ENCODE measurements at regions not wholly inside any gene's neighbourhood (a gene's known extent, or its start where the extent isn't known, plus 50 kb on each side); places are given as distances from the start of the nearest gene placed in this dataset.

GRCh38 chr10:63703740-63704345, 182.6 kb downstream of the REEP3 start:
- POLR2A ChIA-PET (ENCODE audit: low non-redundant PET): interaction anchor here (0.7 kb wide), 1 partner anchor 538 kb away, joined by 3 read pairs; no protein-coding TSS in a partner anchor
- no peak for TF ChIP-seq EZH2 (IDR thresholded peaks at IDR 0.05; ENCODE audit: borderline replicate concordance, low read depth, low read length, poor library complexity, severe bottlenecking)
- TF ChIP-seq CTCF (conservative IDR thresholded peaks at IDR 0.05; ENCODE audit: low read depth, low read length): no peak
- CTCF ChIA-PET: no interaction called here

GRCh38 chr10:63707254-63707910, 186.2 kb downstream of the REEP3 start:
- CTCF ChIA-PET: no interaction called here

More at GRCh38 chr10:63703740-63704345, 182.6 kb downstream of the REEP3 start:
- intact Hi-C loops (cut with micrococcal nuclease; ENCODE audit: unreplicated experiment): no loop called here
- Histone ChIP-seq H3K27me3 (replicated peaks; ENCODE audit: insufficient read depth, low read depth, low read length, poor library complexity) (no peaks in the 10 kb centered on the region), H3K4me3 (ENCODE audit: low read depth, low read length, poor library complexity, severe bottlenecking) (no peak overlapping the region), H3K36me3 (ENCODE audit: insufficient read depth, low read length, poor library complexity, severe bottlenecking) (no peaks in the 10 kb centered on the region), H3K4me1 (ENCODE audit: insufficient read depth, low read length, poor library complexity, severe bottlenecking) (peaks cover 61% of the 10 kb centered on the region), H3K27ac (ENCODE audit: low read depth, low read length, poor library complexity, severe bottlenecking) (no peak overlapping the region), H3K9me3 (ENCODE audit: low read depth, low read length, poor library complexity, severe bottlenecking) (no peaks in the 10 kb centered on the region)
- DNase-seq (ENCODE audit: low spot score): no peak
- BruUV-seq (replicated peaks): no TSS peak

GRCh38 chr10:63708421-63708820, 187.2 kb downstream of the REEP3 start:
- intact Hi-C loops (cut with micrococcal nuclease; ENCODE audit: unreplicated experiment): no loop called here

More at GRCh38 chr10:63707254-63707910, 186.2 kb downstream of the REEP3 start:
- TF ChIP-seq CTCF (conservative IDR thresholded peaks at IDR 0.05; ENCODE audit: low read depth, low read length): no peak
- no peak for TF ChIP-seq EZH2 (IDR thresholded peaks at IDR 0.05; ENCODE audit: borderline replicate concordance, low read depth, low read length, poor library complexity, severe bottlenecking)
- no peaks in the 10 kb centered on the region for H3K36me3 ChIP-seq (ENCODE audit: insufficient read depth, low read length, poor library complexity, severe bottlenecking)
- POLR2A ChIA-PET (ENCODE audit: low non-redundant PET): interaction anchor here (0.7 kb wide), 1 partner anchor 494 kb away, joined by 3 read pairs; no protein-coding TSS in a partner anchor
- no peaks in the 10 kb centered on the region for H3K9me3 ChIP-seq (ENCODE audit: low read depth, low read length, poor library complexity, severe bottlenecking)
- intact Hi-C loops (cut with micrococcal nuclease; ENCODE audit: unreplicated experiment): no loop called here
- H3K4me3 ChIP-seq (ENCODE audit: low read depth, low read length, poor library complexity, severe bottlenecking): no peak overlapping the region
- peak; percentile 93 for DNase-seq (ENCODE audit: low spot score)
- H3K27ac ChIP-seq (ENCODE audit: low read depth, low read length, poor library complexity, severe bottlenecking): no peak overlapping the region
- BruUV-seq (replicated peaks): no TSS peak
- peaks cover 47% of the 10 kb centered on the region for H3K4me1 ChIP-seq (ENCODE audit: insufficient read depth, low read length, poor library complexity, severe bottlenecking)
- no peaks in the 10 kb centered on the region for H3K27me3 ChIP-seq (replicated peaks; ENCODE audit: insufficient read depth, low read depth, low read length, poor library complexity)

More at GRCh38 chr10:63708421-63708820, 187.2 kb downstream of the REEP3 start:
- CTCF ChIA-PET: no interaction called here
- POLR2A ChIA-PET (ENCODE audit: low non-redundant PET): no interaction called here
- H3K27me3 ChIP-seq (replicated peaks; ENCODE audit: insufficient read depth, low read depth, low read length, poor library complexity): no peaks in the 10 kb centered on the region
- no peaks in the 10 kb centered on the region for H3K36me3 ChIP-seq (ENCODE audit: insufficient read depth, low read length, poor library complexity, severe bottlenecking)
- peaks cover 45% of the 10 kb centered on the region for H3K4me1 ChIP-seq (ENCODE audit: insufficient read depth, low read length, poor library complexity, severe bottlenecking)
- H3K9me3 ChIP-seq (ENCODE audit: low read depth, low read length, poor library complexity, severe bottlenecking): no peaks in the 10 kb centered on the region
- BruUV-seq (replicated peaks): no TSS peak
- TF ChIP-seq CTCF (conservative IDR thresholded peaks at IDR 0.05; ENCODE audit: low read depth, low read length) (no peak), EZH2 (IDR thresholded peaks at IDR 0.05; ENCODE audit: borderline replicate concordance, low read depth, low read length, poor library complexity, severe bottlenecking) (no peak)
- DNase-seq (ENCODE audit: low spot score): no peak
- no peak overlapping the region for H3K27ac ChIP-seq (ENCODE audit: low read depth, low read length, poor library complexity, severe bottlenecking)
- no peak overlapping the region for H3K4me3 ChIP-seq (ENCODE audit: low read depth, low read length, poor library complexity, severe bottlenecking)

Measured in A673 (cell line).